ENCODE measurements at regions not wholly inside any gene's neighbourhood (a gene's known extent, or its start where the extent isn't known, plus 50 kb on each side); places are given as distances from the start of the nearest gene placed in this dataset.

DNA sequence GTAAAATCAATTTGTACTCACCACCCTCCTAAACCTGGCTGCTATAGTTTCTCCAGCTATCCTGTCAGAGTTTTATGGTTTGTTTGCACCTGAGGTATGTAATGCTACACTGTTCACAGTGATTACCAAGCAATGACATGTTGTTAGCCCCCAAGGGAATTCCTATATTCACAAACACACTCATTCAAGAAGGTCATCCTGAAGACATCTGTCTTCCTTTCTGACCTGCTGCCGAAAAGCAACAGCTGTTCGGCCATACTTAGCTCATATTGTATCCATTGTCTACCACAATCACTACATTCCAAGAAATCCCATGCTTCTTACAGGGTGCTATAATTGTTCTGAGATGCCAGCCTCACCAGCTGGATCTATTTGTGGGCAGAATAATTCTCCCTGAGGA is 160.1 kb upstream of the GYPA start:
- no peaks in the 10 kb centered on the region for H3K27me3 ChIP-seq (ENCODE audit: insufficient read depth, low read depth)
- no peaks in the 10 kb centered on the region for H3K4me1 ChIP-seq (ENCODE audit: low read depth, poor library complexity, severe bottlenecking)
- no peak overlapping the region for H3K27ac ChIP-seq
- H3K9ac ChIP-seq, result no peak overlapping the region
- no peaks in the 10 kb centered on the region for H3K79me2 ChIP-seq (ENCODE audit: insufficient read depth, low read depth)
- no peak overlapping the region for H3K4me3 ChIP-seq (IDR thresholded peaks at IDR 0.05; ENCODE audit: insufficient read depth, low read depth, low read length)
- H3K36me3 ChIP-seq (ENCODE audit: insufficient read depth), result no peaks in the 10 kb centered on the region
- no peak overlapping the region for H3K4me2 ChIP-seq
- H2AFZ ChIP-seq (ENCODE audit: low read depth), result no peak overlapping the region
- no peaks in the 10 kb centered on the region for H4K20me1 ChIP-seq (ENCODE audit: insufficient read depth)
- TF ChIP-seq, protein P1, sequence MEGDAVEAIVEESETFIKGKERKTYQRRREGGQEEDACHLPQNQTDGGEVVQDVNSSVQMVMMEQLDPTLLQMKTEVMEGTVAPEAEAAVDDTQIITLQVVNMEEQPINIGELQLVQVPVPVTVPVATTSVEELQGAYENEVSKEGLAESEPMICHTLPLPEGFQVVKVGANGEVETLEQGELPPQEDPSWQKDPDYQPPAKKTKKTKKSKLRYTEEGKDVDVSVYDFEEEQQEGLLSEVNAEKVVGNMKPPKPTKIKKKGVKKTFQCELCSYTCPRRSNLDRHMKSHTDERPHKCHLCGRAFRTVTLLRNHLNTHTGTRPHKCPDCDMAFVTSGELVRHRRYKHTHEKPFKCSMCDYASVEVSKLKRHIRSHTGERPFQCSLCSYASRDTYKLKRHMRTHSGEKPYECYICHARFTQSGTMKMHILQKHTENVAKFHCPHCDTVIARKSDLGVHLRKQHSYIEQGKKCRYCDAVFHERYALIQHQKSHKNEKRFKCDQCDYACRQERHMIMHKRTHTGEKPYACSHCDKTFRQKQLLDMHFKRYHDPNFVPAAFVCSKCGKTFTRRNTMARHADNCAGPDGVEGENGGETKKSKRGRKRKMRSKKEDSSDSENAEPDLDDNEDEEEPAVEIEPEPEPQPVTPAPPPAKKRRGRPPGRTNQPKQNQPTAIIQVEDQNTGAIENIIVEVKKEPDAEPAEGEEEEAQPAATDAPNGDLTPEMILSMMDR (conservative IDR thresholded peaks at IDR 0.05; ENCODE audit: low read depth, low read length), result no peak

DNA sequence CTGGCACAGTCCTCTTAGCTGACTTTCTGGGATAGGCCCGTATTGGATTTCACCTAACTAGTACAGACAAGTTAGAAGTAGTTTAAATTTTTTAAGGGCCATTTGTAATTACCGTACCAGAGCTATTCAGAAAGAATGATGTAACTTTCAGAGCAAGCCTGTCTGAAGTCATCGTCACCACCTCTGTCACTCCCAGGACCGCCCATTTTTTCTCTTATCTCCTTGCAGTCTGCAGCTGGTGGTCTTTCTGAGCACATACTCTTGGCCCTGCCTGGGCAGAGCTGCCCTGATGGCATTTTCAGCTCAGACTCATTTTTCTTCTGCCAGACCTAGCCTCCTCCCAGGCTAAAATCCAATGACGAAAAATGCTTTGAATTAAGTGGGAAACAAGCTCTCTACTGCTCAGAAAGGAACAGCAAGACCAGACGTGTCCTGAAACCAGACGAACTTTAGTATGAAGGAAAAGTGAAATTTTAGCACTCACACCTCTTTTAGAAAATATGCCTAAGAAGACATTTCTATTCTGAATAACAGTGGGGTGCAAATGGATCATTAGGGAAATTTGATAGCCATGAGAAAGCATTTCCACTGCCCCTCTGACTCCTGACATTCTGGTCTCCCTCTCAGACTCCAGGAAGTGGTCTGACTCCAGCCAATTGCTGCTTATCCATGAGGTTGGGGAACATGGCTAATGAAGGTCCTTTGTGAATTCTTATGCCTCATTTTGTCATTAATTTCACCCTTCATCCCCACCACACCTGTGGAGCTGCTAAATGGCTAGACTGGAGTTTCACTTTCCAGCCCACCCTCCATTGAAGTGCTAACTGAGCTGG is 162.4 kb upstream of the GYPA start:
- TF ChIP-seq, protein P1 (conservative IDR thresholded peaks at IDR 0.05; ENCODE audit: low read depth, low read length), result no peak
- H3K79me2 ChIP-seq (ENCODE audit: insufficient read depth, low read depth), result no peaks in the 10 kb centered on the region
- H4K20me1 ChIP-seq (ENCODE audit: insufficient read depth), result no peaks in the 10 kb centered on the region
- no peak overlapping the region for H3K4me3 ChIP-seq (IDR thresholded peaks at IDR 0.05; ENCODE audit: insufficient read depth, low read depth, low read length)
- no peaks in the 10 kb centered on the region for H3K4me1 ChIP-seq (ENCODE audit: low read depth, poor library complexity, severe bottlenecking)
- H2AFZ ChIP-seq (ENCODE audit: low read depth), result no peak overlapping the region
- no peaks in the 10 kb centered on the region for H3K27me3 ChIP-seq (ENCODE audit: insufficient read depth, low read depth)
- H3K4me2 ChIP-seq, result no peak overlapping the region
- H3K27ac ChIP-seq, result no peak overlapping the region
- H3K36me3 ChIP-seq (ENCODE audit: insufficient read depth), result no peaks in the 10 kb centered on the region
- no peak overlapping the region for H3K9ac ChIP-seq

DNA sequence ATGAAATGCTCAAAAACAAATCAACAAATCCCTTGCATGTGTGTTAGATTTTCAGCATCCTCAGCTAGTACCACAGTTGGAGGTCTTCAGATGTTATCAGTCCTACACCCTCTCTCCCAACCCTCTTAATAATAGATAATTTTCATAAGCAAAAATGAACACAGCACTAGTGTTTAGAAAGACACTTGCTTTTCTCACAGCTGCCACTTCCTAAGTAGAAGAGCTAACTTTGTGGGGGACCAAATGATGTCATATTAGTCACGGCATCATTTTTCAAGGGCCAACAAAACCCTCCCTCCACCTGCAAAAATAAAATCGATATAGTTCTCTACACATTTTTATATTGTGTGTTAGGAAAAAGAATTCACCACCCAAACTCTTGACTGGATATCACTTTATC is 163.5 kb upstream of the GYPA start:
- H2AFZ ChIP-seq (ENCODE audit: low read depth), result no peak overlapping the region
- no peaks in the 10 kb centered on the region for H4K20me1 ChIP-seq (ENCODE audit: insufficient read depth)
- no peak overlapping the region for H3K27ac ChIP-seq
- H3K9ac ChIP-seq, result no peak overlapping the region
- TF ChIP-seq, protein P1 (conservative IDR thresholded peaks at IDR 0.05; ENCODE audit: low read depth, low read length), result no peak
- no peaks in the 10 kb centered on the region for H3K27me3 ChIP-seq (ENCODE audit: insufficient read depth, low read depth)
- no peaks in the 10 kb centered on the region for H3K36me3 ChIP-seq (ENCODE audit: insufficient read depth)
- H3K4me2 ChIP-seq, result no peak overlapping the region
- H3K4me1 ChIP-seq (ENCODE audit: low read depth, poor library complexity, severe bottlenecking), result no peaks in the 10 kb centered on the region
- H3K4me3 ChIP-seq (IDR thresholded peaks at IDR 0.05; ENCODE audit: insufficient read depth, low read depth, low read length), result no peak overlapping the region
- no peaks in the 10 kb centered on the region for H3K79me2 ChIP-seq (ENCODE audit: insufficient read depth, low read depth)

- Histone ChIP-seq H3K4me3 (IDR thresholded peaks at IDR 0.05; ENCODE audit: insufficient read depth, low read depth, low read length) (no peak overlapping the region), H3K27me3 (ENCODE audit: insufficient read depth, low read depth) (no peaks in the 10 kb centered on the region), H2AFZ (ENCODE audit: low read depth) (no peak overlapping the region), H3K4me1 (ENCODE audit: low read depth, poor library complexity, severe bottlenecking) (no peaks in the 10 kb centered on the region), H3K4me2 (no peak overlapping the region), H3K9ac (no peak overlapping the region), H3K36me3 (ENCODE audit: insufficient read depth) (no peaks in the 10 kb centered on the region), H4K20me1 (ENCODE audit: insufficient read depth) (no peaks in the 10 kb centered on the region), H3K79me2 (ENCODE audit: insufficient read depth, low read depth) (no peaks in the 10 kb centered on the region), H3K27ac (no peak overlapping the region)
- TF ChIP-seq, protein P1 (conservative IDR thresholded peaks at IDR 0.05; ENCODE audit: low read depth, low read length), result no peak
Observed at GRCh38 chr4:144310535-144310934, 170.0 kb upstream of the GYPA start.
